NCI-H2196 treated with DMSO at 0.1 percent for 48 hours (cell line): ENCODE measurements at regions not wholly inside any gene's neighbourhood (a gene's known extent, or its start where the extent isn't known, plus 50 kb on each side); places are given as distances from the start of the nearest gene placed in this dataset.

Experiments
- DNase-seq: peaks from one replicate; lab custom pipeline; 2025; ENCODE audit not compliant: unreplicated experiment; lab: John Stamatoyannopoulos, UW

DNA sequence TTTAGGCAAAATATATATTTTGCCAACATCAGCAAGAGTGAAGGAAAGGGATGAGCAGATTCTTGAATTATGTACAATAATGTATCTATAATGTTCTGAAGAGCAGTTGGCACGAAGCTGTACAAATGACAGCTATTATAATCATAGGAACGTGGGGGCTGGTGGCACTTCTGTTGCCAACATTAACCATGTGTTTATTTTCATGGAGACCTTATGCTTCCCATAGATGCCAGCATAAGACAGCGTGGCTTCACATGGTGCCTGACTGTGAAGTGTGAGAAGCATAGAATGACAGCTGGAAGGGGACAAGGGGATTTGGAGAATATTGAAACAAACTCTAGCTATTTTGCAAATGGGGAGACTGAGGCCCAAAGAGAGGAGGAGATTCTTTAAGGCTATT, 52.6 kb upstream of the ATP10B start:
- DNase-seq, result no peak

DNA sequence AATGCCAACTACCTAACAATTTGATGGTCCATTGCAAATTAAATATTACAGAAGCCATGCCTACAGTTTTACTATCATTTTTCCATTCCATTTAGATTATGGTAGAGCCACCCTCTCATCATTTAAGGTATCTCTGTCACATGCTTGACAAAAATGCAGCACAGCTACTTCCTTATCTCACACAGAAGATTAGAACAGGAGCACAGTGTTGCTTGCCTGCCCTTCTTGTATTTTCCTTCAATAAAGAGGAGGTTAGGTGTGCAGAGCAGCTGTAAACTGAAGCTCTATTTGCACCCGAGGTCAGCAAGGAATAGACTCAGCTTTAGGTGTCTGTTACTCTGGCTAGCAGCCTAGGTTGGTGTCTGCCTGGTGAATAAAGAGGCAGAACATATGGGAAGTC, 51.5 kb upstream of the ATP10B start:
- no peak for DNase-seq

DNA sequence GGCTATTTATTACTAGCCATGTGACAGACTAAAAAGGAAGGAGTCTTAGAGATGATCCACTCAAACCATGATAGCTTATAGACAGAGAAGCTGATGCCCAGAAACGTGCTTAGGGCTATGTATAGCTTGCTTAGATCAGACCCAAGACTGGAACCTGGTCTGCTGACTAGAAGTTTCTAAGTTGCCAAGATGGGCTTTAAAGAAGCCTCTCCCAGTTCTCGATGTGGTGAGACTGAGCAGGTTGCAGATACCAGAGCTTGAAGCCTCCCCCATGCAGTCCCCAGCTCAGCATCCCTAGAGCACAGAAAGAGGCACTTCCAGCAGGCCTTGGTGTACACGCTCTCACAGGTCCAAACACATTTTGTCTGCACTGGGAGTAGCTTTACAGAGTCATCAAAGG, 51.1 kb upstream of the ATP10B start:
- no peak for DNase-seq
